ENCODE measurements at regions not wholly inside any gene's neighbourhood (a gene's known extent, or its start where the extent isn't known, plus 50 kb on each side); places are given as distances from the start of the nearest gene placed in this dataset.

DNA sequence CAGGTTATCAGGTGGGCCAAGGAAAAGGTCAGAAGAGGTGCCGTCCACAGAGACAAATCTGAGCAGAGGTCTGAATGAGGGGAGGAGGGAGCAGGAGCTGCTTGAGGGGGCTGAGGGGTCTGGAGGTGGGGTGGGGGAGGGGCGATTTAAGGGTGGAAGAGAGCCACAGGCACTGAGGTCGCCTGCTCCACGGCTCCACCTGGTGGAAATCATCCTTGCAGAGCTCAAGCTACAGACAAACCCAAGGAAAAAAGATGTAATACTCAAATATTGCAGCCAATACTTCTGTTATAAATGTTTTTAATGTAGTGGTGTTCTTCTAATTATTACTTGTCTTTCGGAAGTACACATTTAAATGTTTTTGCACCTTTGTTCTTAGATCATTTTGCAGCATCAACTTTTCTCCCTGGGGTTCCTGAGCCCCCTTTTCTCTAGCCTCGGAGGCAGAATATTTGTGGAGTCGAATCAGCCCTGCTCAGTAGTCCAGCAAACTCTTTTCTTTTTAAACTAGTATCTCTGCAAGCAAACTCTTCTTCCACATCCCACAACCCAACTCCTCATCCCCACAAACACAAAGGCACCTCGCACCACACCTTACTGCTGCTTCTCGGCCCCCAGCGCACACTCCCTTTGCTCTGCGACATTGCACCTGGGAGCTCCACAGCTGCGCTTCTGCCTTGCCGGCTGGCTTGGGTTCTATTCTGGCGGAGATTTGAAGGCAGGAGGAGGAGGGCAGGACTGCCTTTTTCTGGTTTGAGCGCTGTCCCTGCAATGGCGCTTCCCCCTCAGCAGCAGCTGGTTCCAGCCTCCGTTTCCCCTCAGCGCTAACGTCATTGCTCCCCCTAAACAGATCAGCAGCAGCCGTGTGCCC lies 51.0 kb upstream of the TFAP2A start:
- intact Hi-C loops (cut with micrococcal nuclease), result loop anchor here (1.0 kb wide), 1 partner anchor 1483 kb away; no protein-coding TSS in a partner anchor
